ENCODE measurements at regions not wholly inside any gene's neighbourhood (a gene's known extent, or its start where the extent isn't known, plus 50 kb on each side); places are given as distances from the start of the nearest gene placed in this dataset.

- TF ChIP-seq CTCF (IDR thresholded peaks at IDR 0.05) (no peak), EZH2 (IDR thresholded peaks at IDR 0.05) (no peak)
Measured at GRCh38 chr3:40736943-40737342, 212.2 kb downstream of the ZNF621 start.

Measured in neural progenitor cell (in vitro differentiated cells).